Fibroblast of lung (primary cell): ENCODE measurements at regions not wholly inside any gene's neighbourhood (a gene's known extent, or its start where the extent isn't known, plus 50 kb on each side); places are given as distances from the start of the nearest gene placed in this dataset.

ENCODE experiments used
- CTCF ChIP-seq, 2 donors: IDR thresholded peaks in 1 of 2; conservative IDR thresholded peaks in 1 of 2; 1 replicate in 1 of 2; 2 replicates in 1 of 2; pipeline ENCODE4 v1.5.1; 2011 to 2012; ENCODE audit warnings: low read length in 2 of 2, control low read depth in 1 of 2, inconsistent platforms in 1 of 2, low read depth in 1 of 2, mild to moderate bottlenecking in 1 of 2
- EZH2 ChIP-seq: IDR thresholded peaks from 2 replicates; pipeline ENCODE4 v1.5.1; 2012; ENCODE audit warnings: low read length, control low read depth, mild to moderate bottlenecking; ENCODE audit errors: missing control alignments

GRCh38 chr18:39403121-39403520 is 1837.5 kb upstream of the CELF4 start:
- TF ChIP-seq CTCF (conservative IDR thresholded peaks at IDR 0.05 in 1 of 2, IDR thresholded peaks at IDR 0.05 in 1 of 2; ENCODE audit: low read depth in 1 of 2, low read length in 2 of 2) (no peak), EZH2 (no peak)
